ENCODE measurements at regions not wholly inside any gene's neighbourhood (a gene's known extent, or its start where the extent isn't known, plus 50 kb on each side); places are given as distances from the start of the nearest gene placed in this dataset.

DNA sequence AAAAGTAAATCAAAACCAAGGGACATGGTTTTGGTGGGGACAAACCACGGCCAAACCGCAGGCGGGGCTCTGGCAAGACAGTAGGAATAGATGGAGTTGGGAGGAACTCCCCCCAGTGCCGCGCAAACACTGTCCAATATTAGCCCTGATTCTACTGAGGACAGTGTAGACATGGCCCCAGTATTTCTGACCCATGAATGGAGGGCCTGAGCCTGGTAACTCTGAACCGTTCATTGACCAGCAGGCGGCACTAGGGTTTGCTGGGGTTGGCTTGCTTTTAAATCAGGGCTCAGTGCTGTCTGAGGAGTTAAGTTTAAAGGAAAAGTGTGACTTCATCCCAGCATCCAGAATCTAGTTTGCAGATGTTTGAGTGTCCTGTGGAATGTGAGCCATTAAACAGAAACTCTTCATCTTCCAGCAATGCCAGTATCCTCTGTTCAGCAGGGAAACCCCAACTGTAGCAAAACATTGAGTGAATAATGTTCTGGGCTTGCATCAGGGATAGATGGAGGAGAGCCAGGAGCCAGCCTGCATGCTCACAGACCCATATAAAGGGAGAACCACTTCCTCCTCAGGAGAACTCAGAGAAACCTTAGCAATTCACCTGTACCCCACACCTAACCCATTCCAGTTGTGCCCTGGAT, 147.4 kb upstream of the PRSS58 start:
- no peak for TF ChIP-seq POLR2A (IDR thresholded peaks at IDR 0.05)
- TF ChIP-seq, protein P1, sequence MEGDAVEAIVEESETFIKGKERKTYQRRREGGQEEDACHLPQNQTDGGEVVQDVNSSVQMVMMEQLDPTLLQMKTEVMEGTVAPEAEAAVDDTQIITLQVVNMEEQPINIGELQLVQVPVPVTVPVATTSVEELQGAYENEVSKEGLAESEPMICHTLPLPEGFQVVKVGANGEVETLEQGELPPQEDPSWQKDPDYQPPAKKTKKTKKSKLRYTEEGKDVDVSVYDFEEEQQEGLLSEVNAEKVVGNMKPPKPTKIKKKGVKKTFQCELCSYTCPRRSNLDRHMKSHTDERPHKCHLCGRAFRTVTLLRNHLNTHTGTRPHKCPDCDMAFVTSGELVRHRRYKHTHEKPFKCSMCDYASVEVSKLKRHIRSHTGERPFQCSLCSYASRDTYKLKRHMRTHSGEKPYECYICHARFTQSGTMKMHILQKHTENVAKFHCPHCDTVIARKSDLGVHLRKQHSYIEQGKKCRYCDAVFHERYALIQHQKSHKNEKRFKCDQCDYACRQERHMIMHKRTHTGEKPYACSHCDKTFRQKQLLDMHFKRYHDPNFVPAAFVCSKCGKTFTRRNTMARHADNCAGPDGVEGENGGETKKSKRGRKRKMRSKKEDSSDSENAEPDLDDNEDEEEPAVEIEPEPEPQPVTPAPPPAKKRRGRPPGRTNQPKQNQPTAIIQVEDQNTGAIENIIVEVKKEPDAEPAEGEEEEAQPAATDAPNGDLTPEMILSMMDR (IDR thresholded peaks at IDR 0.05), result no peak
